Hepatocyte (in vitro differentiated cells): ENCODE measurements at regions not wholly inside any gene's neighbourhood (a gene's known extent, or its start where the extent isn't known, plus 50 kb on each side); places are given as distances from the start of the nearest gene placed in this dataset.

Experiments used
- DNase-seq: peaks from one replicate; pipeline ENCODE4 v3.0.0-alpha.2; 2016; ENCODE audit warnings: low spot score
- H2AFZ ChIP-seq: fragments of 200-600 bp; sonication (generic); 2 replicates; pipeline ENCODE4 v1.6.0; 2016; ENCODE audit warnings: antibody characterized with exemption, mild to moderate bottlenecking
- H3K27ac ChIP-seq: fragments of 200-600 bp; sonication (generic); 2 replicates; pipeline ENCODE4 v1.5.1; 2016; ENCODE audit warnings: mild to moderate bottlenecking
- H3K27me3 ChIP-seq: fragments of 200-600 bp; sonication (generic); 2 replicates; pipeline ENCODE4 v1.6.1; 2016
- H3K36me3 ChIP-seq: fragments of 200-600 bp; sonication (generic); replicated peaks from 2 replicates; pipeline ENCODE4 v1.5.1; 2016; ENCODE audit warnings: low read depth; ENCODE audit not compliant: insufficient read depth
- H3K4me1 ChIP-seq: fragments of 200-600 bp; sonication (generic); 2 replicates; pipeline ENCODE4 v1.5.1; 2016; ENCODE audit warnings: mild to moderate bottlenecking, moderate library complexity; ENCODE audit not compliant: insufficient read depth
- H3K4me2 ChIP-seq: fragments of 200-600 bp; sonication (generic); 2 replicates; pipeline ENCODE4 v1.6.0; 2016
- H3K4me3 ChIP-seq: fragments of 200-600 bp; sonication (generic); 2 replicates; pipeline ENCODE4 v1.5.1; 2016; ENCODE audit warnings: mild to moderate bottlenecking
- H3K79me2 ChIP-seq: fragments of 200-600 bp; sonication (generic); 2 replicates; pipeline ENCODE4 v1.6.0; 2017; ENCODE audit warnings: mild to moderate bottlenecking
- H3K9me2 ChIP-seq: fragments of 200-600 bp; sonication (generic); replicated peaks from 2 replicates; pipeline ENCODE4 v1.6.0; 2017; ENCODE audit warnings: mild to moderate bottlenecking; ENCODE audit not compliant: insufficient read depth
- H3K9me3 ChIP-seq: fragments of 200-600 bp; sonication (generic); 2 replicates; pipeline ENCODE4 v1.5.1; 2016; ENCODE audit warnings: low read depth, mild to moderate bottlenecking
- H4K20me1 ChIP-seq: fragments of 200-600 bp; sonication (generic); 2 replicates; pipeline ENCODE4 v1.6.0; 2016; ENCODE audit warnings: mild to moderate bottlenecking; ENCODE audit not compliant: insufficient read depth, poor library complexity, severe bottlenecking
- EZH2 ChIP-seq: fragments of 200-600 bp; sonication (generic); IDR thresholded peaks from 2 replicates; pipeline ENCODE4 v1.6.1; 2016; ENCODE audit warnings: antibody characterized with exemption, mild to moderate bottlenecking, borderline replicate concordance
- EZH2phosphoT487 ChIP-seq: fragments of 200-600 bp; sonication (generic); IDR thresholded peaks from one replicate; pipeline ENCODE4 v1.6.1; 2018; ENCODE audit warnings: antibody characterized with exemption, mild to moderate bottlenecking, low read depth, moderate library complexity; ENCODE audit not compliant: unreplicated experiment, severe bottlenecking
- WGBS: methylation state at CpG from one replicate; pipeline ENCODE4 v1.1.6; 2016; ENCODE audit warnings: low lambda C conversion rate; ENCODE audit errors: missing lambda C conversion rate; 5-methylcytosine and 5-hydroxymethylcytosine counted together
- TF ChIP-seq, protein P1 (sequence below): fragments of 200-600 bp; sonication (generic); IDR thresholded peaks from 2 replicates; pipeline ENCODE4 v1.5.1; 2016; ENCODE audit warnings: antibody characterized with exemption, mild to moderate bottlenecking; ENCODE audit not compliant: poor library complexity

DNA sequence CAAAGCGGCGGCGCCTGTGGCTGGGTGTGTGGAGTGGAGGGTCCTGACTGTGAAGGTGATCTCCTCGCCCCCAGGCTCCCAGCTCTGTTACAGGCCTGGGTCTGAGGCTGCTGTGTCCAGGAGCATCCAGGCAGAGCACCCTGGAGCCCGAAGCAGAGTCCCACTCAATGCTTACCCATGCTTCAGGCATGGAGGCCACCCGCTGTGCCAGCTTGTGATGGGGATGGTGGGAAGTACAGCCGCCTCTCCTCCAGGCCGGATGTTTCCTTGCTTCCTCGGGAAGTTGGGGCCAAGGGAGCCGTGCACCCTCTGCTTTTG, 255.9 kb upstream of the IRX1 start:
- no peak overlapping the region for H3K4me2 ChIP-seq
- H3K9me3 ChIP-seq = no peaks in the 10 kb centered on the region
- WGBS = 84% methylated on average over 10 of the region's 10 CpGs
- no peaks in the 10 kb centered on the region for H3K4me1 ChIP-seq
- no peaks in the 10 kb centered on the region for H3K36me3 ChIP-seq
- no peaks in the 10 kb centered on the region for H4K20me1 ChIP-seq
- TF ChIP-seq EZH2 = no peak
- TF ChIP-seq EZH2phosphoT487 = no peak
- TF ChIP-seq, protein P1, sequence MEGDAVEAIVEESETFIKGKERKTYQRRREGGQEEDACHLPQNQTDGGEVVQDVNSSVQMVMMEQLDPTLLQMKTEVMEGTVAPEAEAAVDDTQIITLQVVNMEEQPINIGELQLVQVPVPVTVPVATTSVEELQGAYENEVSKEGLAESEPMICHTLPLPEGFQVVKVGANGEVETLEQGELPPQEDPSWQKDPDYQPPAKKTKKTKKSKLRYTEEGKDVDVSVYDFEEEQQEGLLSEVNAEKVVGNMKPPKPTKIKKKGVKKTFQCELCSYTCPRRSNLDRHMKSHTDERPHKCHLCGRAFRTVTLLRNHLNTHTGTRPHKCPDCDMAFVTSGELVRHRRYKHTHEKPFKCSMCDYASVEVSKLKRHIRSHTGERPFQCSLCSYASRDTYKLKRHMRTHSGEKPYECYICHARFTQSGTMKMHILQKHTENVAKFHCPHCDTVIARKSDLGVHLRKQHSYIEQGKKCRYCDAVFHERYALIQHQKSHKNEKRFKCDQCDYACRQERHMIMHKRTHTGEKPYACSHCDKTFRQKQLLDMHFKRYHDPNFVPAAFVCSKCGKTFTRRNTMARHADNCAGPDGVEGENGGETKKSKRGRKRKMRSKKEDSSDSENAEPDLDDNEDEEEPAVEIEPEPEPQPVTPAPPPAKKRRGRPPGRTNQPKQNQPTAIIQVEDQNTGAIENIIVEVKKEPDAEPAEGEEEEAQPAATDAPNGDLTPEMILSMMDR = no peak
- DNase-seq = no peak
- H3K4me3 ChIP-seq = no peak overlapping the region
- no peaks in the 10 kb centered on the region for H3K9me2 ChIP-seq
- H3K79me2 ChIP-seq = no peaks in the 10 kb centered on the region
- no peak overlapping the region for H2AFZ ChIP-seq
- H3K27ac ChIP-seq = no peak overlapping the region
- no peaks in the 10 kb centered on the region for H3K27me3 ChIP-seq

DNA sequence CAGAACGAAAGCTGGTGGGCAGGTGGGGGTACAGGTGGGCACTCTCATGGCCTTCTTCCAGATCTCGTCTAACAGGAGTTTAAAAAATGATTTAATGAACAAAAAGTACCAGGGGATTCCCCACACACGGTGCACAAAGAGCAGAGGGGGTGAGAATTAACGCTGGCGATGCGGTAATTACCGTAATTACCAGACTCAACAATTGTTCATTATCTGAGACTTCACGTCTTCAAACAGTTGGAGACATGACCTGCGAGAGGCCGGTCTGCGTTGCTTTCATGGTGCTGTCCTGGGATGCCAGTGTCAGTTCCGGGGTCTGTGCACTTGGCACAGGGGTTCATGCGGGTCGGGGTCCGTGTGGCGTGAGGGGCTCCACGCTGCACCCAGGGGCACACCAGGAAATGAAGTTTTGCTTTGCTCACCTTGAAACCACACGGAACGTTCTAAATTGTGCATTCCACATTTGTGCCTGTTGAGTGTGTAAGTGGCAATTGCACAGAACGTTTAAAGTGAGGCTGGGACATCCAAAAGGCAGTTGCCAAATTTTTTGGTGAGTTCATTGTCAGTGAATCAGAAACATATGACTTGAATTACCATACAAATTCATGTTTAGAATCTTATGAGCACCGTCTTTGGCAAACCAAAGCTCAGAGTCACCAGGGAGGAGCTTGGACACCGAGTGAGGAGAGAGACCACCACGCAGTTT, 256.4 kb upstream of the IRX1 start:
- no peaks in the 10 kb centered on the region for H3K36me3 ChIP-seq
- H3K9me3 ChIP-seq = no peaks in the 10 kb centered on the region
- TF ChIP-seq, protein P1 = no peak
- no peak for TF ChIP-seq EZH2
- TF ChIP-seq EZH2phosphoT487 = no peak
- H3K4me3 ChIP-seq = no peak overlapping the region
- no peaks in the 10 kb centered on the region for H4K20me1 ChIP-seq
- H3K79me2 ChIP-seq = no peaks in the 10 kb centered on the region
- no peaks in the 10 kb centered on the region for H3K27me3 ChIP-seq
- no peak overlapping the region for H3K27ac ChIP-seq
- 88% methylated on average over 23 of the region's 23 CpGs for WGBS
- no peak overlapping the region for H2AFZ ChIP-seq
- no peaks in the 10 kb centered on the region for H3K4me1 ChIP-seq
- H3K4me2 ChIP-seq = no peak overlapping the region
- H3K9me2 ChIP-seq = no peaks in the 10 kb centered on the region
- no peak for DNase-seq

DNA sequence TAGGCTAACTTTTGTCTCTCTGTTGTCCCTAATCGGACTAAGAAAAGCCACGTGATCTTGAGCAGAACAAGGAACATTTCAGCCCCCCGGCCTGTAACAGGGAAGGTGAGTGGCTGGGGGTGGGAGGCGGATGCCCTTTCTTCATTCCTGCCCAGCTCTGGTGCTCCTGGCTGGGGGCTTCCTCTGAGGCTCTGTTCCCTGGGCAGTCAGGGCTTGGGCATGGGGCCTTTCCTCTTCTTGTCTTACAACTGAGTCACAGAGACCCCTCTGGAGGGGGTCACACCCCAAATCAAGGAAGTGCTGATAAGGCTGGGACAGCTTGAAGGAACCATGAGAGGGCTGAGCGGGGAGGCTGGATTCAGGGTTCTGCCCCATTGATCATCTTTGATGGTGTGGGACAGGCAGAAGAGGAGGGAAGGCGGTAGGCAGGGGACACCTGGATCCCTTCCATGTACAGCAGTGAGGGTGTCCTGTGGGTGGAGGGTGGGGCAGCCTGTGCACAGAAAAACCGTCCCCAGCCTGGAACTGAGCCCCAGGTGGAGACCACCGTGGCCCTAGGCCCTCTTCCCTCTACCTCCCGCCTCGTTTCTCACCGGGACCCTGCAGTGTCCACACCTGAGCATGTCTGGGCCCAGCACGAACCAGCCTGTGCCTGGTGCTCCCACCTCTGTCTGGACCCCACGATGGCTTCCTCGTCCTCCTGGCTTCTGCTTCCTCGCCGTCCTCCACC, 257.7 kb upstream of the IRX1 start:
- no peak overlapping the region for H3K27ac ChIP-seq
- no peaks in the 10 kb centered on the region for H3K27me3 ChIP-seq
- H2AFZ ChIP-seq = no peak overlapping the region
- no peaks in the 10 kb centered on the region for H3K79me2 ChIP-seq
- H3K4me3 ChIP-seq = no peak overlapping the region
- H3K9me3 ChIP-seq = no peaks in the 10 kb centered on the region
- H4K20me1 ChIP-seq = no peaks in the 10 kb centered on the region
- H3K36me3 ChIP-seq = no peaks in the 10 kb centered on the region
- H3K4me1 ChIP-seq = no peaks in the 10 kb centered on the region
- WGBS = 93% methylated on average over 16 of the region's 16 CpGs
- no peak for DNase-seq
- H3K4me2 ChIP-seq = no peak overlapping the region
- no peaks in the 10 kb centered on the region for H3K9me2 ChIP-seq
- TF ChIP-seq, protein P1 = no peak
- no peak for TF ChIP-seq EZH2
- TF ChIP-seq EZH2phosphoT487 = no peak
